ENCODE measurements at regions not wholly inside any gene's neighbourhood (a gene's known extent, or its start where the extent isn't known, plus 50 kb on each side); places are given as distances from the start of the nearest gene placed in this dataset.

DNA sequence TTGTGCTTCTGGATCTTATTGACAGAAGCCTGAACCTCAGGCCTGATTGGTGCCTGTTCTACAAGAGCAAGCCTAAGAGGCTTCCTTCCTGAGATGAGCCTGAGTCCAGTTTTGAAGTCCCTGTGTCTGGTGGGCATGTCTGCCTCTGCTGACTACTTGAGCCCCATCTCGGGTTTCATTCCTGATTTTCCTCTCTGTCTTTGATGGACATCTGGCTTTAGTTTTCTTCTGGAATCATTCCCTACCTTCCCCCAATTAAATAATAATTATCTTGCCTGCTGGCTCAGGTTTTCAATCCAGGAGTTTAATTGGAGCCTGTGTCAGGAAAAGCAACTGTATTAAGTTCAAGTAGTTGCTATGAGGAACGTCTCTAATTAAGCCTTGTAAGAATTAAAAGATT is 135.5 kb upstream of the MC4R start:
- Mint-ChIP-seq H3K4me1 (ENCODE audit: low read depth) (no peaks in the 10 kb centered on the region), H3K27ac (no peak overlapping the region), H3K36me3 (ENCODE audit: low read depth) (no peaks in the 10 kb centered on the region), H3K27me3 (no peaks in the 10 kb centered on the region), H3K4me3 (no peak overlapping the region), H3K9me3 (no peaks in the 10 kb centered on the region)
- CTCF ChIA-PET, result no interaction called here
- ATAC-seq (no peak), DNase-seq (no peak)
- TF ChIP-seq, protein P1, sequence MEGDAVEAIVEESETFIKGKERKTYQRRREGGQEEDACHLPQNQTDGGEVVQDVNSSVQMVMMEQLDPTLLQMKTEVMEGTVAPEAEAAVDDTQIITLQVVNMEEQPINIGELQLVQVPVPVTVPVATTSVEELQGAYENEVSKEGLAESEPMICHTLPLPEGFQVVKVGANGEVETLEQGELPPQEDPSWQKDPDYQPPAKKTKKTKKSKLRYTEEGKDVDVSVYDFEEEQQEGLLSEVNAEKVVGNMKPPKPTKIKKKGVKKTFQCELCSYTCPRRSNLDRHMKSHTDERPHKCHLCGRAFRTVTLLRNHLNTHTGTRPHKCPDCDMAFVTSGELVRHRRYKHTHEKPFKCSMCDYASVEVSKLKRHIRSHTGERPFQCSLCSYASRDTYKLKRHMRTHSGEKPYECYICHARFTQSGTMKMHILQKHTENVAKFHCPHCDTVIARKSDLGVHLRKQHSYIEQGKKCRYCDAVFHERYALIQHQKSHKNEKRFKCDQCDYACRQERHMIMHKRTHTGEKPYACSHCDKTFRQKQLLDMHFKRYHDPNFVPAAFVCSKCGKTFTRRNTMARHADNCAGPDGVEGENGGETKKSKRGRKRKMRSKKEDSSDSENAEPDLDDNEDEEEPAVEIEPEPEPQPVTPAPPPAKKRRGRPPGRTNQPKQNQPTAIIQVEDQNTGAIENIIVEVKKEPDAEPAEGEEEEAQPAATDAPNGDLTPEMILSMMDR (IDR thresholded peaks at IDR 0.05), result no peak
- POLR2A ChIA-PET, result no interaction called here
- intact Hi-C loops (cut with micrococcal nuclease), result no loop called here

DNA sequence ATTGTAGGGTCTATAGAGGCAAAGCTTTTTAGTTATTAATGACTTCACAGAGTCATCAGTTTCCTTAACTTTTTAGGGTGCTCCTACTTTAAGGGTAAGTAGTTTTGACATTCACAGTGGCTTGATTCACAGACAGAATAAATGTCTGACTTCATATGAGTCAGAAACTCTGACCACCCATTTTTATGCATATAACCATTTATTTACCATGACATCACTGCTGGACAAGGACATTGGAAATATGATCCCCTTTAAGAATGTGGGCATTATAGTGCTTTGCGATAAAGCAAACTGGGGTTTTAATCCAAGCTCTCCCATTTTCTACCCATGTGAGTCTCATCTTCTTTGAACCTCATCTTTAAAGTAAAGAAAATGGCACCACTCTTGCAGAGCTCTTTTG is 162.0 kb upstream of the MC4R start:
- no peak for ATAC-seq
- intact Hi-C loops (cut with micrococcal nuclease), result no loop called here
- H3K4me3 Mint-ChIP-seq, result no peak overlapping the region
- no peak overlapping the region for H3K27ac Mint-ChIP-seq
- no peaks in the 10 kb centered on the region for H3K27me3 Mint-ChIP-seq
- no peak for DNase-seq
- no peaks in the 10 kb centered on the region for H3K36me3 Mint-ChIP-seq (ENCODE audit: low read depth)
- POLR2A ChIA-PET, result no interaction called here
- CTCF ChIA-PET, result no interaction called here
- no peaks in the 10 kb centered on the region for H3K9me3 Mint-ChIP-seq
- TF ChIP-seq, protein P1 (IDR thresholded peaks at IDR 0.05), result no peak
- H3K4me1 Mint-ChIP-seq (ENCODE audit: low read depth), result no peaks in the 10 kb centered on the region

DNA sequence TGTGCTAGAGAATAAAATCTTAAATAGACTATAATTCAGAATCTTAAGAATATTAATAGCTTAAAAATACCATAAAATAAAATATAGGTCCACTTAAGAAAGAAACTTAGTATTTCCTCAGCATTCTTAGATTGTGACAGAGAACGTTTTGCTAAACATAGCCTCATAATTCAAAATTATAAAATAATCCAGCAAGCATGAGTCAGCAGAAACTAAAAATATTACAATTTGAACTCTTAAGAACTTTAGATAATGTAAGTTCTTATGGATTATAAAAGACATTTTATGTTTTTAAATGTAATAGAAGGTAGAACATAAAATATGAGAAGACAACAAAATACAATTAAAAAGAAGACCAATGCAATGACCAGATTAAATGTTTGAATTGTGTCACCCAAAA is 164.5 kb upstream of the MC4R start:
- intact Hi-C loops (cut with micrococcal nuclease), result no loop called here
- no peak overlapping the region for H3K4me3 Mint-ChIP-seq
- DNase-seq (no peak), ATAC-seq (no peak)
- no peaks in the 10 kb centered on the region for H3K9me3 Mint-ChIP-seq
- ChIA-PET CTCF (interaction anchor here (2.2 kb wide), 1 partner anchor 12 kb away, joined by 5 read pairs; no protein-coding TSS in a partner anchor), POLR2A (no interaction called here)
- H3K27ac Mint-ChIP-seq, result no peak overlapping the region
- H3K4me1 Mint-ChIP-seq (ENCODE audit: low read depth), result no peaks in the 10 kb centered on the region
- no peaks in the 10 kb centered on the region for H3K36me3 Mint-ChIP-seq (ENCODE audit: low read depth)
- H3K27me3 Mint-ChIP-seq, result no peaks in the 10 kb centered on the region
- TF ChIP-seq, protein P1 (IDR thresholded peaks at IDR 0.05), result no peak

DNA sequence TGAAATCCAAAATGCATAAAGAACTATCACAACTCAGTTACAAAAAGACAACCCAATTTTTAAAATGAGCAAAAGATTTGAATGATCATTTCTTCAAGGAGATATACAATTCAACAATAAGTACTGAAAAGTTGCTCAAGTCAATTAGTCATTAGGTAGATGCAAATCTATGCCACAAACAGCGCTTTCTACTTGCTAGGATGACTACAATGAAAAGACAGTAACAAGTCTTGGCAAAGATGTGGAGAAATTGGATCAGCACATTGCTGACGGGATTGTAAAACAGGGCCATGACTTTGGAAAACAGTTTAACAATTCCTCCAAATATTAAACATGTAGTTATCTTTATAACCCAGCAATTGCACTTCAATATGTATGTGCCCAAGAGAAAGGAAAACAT is 166.3 kb upstream of the MC4R start:
- CTCF ChIA-PET, result no interaction called here
- intact Hi-C loops (cut with micrococcal nuclease), result no loop called here

DNA sequence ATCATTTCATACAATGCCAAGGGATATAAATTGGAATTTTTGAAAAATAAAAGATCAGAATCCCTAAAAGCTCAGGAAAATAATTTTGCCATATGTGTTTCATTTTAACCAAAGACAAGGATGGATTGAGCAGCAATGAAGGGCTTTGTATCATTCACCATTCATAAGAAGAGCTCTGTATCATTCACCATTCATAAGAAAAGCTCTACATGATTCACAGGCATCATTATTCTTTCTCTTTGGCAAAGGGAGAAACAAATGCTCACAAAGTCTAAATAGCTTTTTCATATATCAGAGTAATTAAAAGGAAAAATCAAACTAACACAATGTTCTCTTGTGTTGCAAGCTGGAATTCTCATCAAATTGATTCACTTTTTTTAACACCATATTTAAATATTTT is 169.1 kb upstream of the MC4R start:
- ATAC-seq (no peak), DNase-seq (no peak)
- Mint-ChIP-seq H3K27ac (no peak overlapping the region), H3K9me3 (no peaks in the 10 kb centered on the region), H3K4me1 (ENCODE audit: low read depth) (no peaks in the 10 kb centered on the region), H3K36me3 (ENCODE audit: low read depth) (no peaks in the 10 kb centered on the region), H3K27me3 (no peaks in the 10 kb centered on the region), H3K4me3 (no peak overlapping the region)
- intact Hi-C loops (cut with micrococcal nuclease), result no loop called here
- TF ChIP-seq, protein P1 (IDR thresholded peaks at IDR 0.05), result no peak
- POLR2A ChIA-PET, result no interaction called here
- CTCF ChIA-PET, result no interaction called here

More for the DNA sequence above, 166.3 kb upstream of the MC4R start:
- no peaks in the 10 kb centered on the region for H3K4me1 Mint-ChIP-seq (ENCODE audit: low read depth)
- TF ChIP-seq, protein P1 (IDR thresholded peaks at IDR 0.05), result no peak
- no peak overlapping the region for H3K27ac Mint-ChIP-seq
- H3K9me3 Mint-ChIP-seq, result no peaks in the 10 kb centered on the region
- no peaks in the 10 kb centered on the region for H3K27me3 Mint-ChIP-seq
- no peaks in the 10 kb centered on the region for H3K36me3 Mint-ChIP-seq (ENCODE audit: low read depth)
- DNase-seq (no peak), ATAC-seq (no peak)
- H3K4me3 Mint-ChIP-seq, result no peak overlapping the region
- POLR2A ChIA-PET, result no interaction called here

Data from activated CD8-positive, alpha-beta T cell treated with anti-CD3 and anti-CD28 coated beads for 36 hours (primary cell).